ENCODE measurements at regions not wholly inside any gene's neighbourhood (a gene's known extent, or its start where the extent isn't known, plus 50 kb on each side); places are given as distances from the start of the nearest gene placed in this dataset.

DNA sequence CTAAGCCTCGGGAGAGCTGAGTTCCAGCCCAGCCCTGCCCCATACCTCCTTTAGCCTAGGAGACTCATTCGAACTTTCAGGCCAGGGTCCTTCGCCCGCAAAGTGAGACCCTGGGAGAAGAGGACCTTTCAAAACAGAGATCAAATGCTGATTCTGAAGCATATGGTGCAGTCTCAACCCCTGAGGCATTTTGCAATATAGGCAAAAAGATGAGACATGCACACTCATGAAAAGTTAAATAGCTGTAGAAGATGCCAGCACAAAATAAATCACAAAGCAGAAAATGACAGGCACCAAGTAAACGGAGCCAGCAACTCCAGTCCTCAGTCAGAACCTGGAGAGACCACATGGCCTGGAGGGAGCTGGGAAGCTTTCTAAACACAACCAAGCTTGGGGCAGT is 542.7 kb upstream of the RAB6C start:
- DNase-seq (ENCODE audit: low read depth): no peak

- DNase-seq (ENCODE audit: low read depth): no peak
These were observed 541.7 kb upstream of the RAB6C start for GRCh38 chr2:129437725-129438124.

DNA sequence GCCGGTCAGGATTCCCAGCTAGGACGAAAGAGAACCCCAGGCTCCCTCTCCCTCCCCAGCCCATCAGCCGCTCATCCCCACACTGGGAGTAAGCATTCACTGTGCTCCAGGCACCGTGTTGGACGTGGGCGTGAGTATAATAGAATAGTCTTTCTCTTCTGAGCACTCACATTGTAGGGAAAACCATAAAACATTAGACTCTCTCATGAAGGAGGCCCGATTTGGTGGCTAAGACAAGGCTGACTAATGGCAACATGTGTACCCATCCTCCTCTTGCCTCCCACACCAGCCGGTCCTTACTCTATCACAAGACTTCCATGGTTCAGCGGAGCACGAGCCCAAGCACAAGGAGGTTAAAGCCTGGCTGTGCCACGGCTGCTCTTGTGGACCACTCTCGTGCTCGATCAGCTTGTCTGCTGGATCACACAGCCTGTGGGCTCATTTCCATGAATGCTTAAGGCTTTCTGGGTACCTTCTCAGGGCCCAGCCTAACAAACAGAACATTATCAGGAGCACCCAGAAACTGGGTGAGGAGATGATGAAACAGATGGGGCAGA is 540.9 kb upstream of the RAB6C start:
- DNase-seq (ENCODE audit: low read depth): no peak

- no peak for DNase-seq (ENCODE audit: low read depth)
These were observed 539.8 kb upstream of the RAB6C start for GRCh38 chr2:129439406-129440302.

DNA sequence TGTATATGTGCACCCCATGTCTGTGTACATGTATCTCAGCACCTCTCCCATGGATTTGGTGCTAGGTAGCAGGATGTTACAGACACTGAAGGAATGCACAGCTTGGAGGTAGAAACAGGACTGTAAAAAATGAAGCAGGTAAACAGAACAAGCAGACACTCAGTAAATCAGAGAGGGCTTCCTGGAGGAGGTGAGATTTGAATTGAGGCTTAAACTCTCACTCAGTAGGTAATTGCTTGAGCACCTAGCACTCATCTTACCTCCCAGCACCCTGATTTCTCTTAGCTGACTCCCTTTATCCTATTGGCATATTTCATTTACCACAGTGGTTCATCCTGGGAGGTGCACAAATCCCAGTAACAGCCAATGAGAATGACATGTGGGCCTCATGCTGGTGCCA is 537.9 kb upstream of the RAB6C start:
- no peak for DNase-seq (ENCODE audit: low read depth)

DNA sequence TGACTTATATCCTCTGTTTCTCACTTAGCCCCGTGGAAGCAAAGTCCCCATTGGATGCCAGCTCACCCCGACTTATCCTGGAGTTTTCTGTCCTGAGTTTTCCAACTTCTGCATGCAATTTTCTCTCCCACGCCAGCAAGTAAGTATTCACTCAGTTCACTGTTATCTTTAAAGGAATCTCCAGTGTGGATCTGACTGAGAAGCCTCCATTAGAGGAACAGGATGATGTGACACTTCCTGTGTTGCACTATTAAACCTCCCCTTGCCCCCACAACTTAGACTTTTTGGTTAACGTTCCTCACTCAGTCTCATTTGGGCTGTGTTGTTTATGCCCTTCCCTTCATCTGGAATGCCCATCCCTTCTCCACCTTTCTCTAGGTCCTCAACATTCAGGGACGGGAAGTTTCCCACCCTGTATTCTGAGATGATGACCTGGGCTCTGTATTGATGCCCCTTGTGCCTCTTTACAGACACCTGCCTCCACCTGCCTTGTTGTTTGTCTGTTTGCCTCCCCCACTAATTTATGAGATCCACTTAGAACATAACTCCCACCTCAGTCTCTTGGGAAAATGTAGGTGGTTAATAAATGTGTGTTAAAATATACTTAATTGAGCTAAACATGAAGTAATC is 536.1 kb upstream of the RAB6C start:
- no peak for DNase-seq (ENCODE audit: low read depth)

DNA sequence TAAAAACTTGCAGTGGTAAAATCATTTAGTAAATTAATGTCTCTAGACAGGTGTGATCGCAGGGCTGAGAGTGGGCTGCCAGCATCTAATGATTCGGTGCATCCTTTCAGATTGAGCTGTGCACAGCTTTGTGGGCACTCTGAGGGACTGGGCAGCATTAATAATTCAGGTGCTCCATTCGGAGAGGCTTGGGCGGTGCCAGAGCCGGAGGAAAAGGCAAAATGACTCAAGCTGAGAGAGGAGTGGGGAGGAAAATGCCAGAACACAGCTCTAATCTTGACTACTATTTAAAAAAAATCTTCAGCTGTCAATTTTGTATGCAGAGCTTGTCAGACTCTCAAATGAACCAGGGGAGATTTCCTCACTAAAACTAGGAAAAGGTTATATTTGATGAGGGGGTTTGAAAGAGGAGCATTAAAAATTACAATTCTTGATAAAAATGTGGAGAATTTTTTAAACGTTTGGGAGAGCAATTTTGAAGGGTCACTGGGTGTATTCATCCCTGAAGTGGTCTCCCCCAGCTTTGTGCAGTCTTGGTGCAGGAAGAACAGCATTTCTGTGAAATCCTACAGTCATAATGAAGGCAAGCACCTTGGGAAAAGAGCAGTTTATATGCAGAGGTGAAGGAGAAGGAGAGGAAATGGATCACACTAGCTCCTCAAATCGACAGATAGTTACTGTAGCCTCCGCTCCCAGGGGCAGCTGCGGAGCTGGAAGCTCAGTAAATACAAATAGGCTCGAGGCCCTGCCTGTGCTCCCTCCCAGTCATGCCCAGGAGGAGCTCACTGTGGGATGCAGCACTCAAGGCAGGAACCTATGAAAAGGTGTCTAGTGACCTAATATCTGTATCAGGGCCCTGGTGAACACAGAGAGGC is 535.4 kb upstream of the RAB6C start:
- no peak for DNase-seq (ENCODE audit: low read depth)

GRCh38 chr2:129444751-129445150 is 534.7 kb upstream of the RAB6C start:
- DNase-seq (ENCODE audit: low read depth): no peak

DNA sequence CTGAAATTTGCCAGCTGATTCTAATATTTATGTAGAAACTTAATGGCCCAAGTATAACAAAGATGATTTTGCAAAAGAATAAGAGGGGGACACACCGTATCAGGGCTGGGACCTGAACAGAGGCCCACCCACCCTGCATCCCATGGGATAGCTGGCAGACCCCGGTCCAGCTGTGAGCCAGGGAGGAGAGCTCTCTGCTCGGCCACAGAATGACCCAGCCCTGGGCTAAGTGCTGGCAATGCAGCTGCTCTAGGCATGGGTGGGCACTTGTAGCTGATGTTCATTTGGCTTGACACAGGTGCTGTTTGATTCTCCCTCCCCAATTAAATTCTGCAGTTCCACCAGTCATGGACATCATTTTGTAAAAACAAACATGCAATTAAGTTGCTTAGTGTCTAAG is 522.8 kb upstream of the RAB6C start:
- DNase-seq (ENCODE audit: low read depth): no peak

DNA sequence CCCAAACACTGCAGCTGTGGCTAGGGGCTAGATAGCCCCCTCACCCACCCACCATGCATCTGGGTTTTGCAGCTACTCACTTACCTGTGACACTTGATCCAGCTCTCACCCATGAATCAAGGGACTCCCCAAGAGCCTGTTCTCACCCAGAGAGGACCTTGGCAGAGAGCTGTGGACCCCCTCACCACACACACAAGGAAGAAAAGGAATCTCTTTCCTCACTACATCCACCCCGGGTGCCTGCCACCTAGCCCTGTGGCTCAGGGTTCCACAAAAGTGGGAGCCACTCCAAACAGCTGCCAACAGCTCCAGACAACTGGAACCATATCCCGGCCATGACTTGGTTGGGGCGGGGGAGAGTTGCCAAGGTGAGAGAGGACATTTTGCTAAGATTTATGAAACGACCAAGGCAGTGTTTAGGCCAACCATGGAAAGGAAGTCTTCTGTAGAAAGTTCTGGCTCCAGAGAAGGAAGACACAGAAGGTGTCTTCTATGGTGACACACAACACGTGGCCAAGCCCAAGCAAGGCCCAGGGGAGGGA is 522.1 kb upstream of the RAB6C start:
- no peak for DNase-seq (ENCODE audit: low read depth)

DNA sequence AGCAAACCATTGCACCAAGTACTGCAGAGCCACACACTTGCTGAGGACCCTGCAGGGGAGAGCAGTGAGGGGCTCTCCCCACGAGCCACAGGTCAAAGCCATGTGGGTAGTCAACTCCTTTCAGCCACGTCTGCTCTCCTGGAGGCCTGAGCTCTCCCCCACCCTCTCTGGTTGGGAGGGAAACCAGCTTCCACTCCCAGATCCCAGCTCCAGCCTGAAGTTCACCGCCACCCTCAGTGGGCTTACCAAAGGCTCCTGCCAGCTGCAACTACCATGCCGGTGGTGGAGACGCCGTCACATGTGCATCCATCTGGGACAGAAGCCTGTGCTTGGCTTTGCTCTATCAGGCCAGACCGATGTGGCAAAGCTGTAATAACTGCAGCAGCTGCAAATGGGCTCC is 521.5 kb upstream of the RAB6C start:
- DNase-seq (ENCODE audit: low read depth): no peak

GRCh38 chr2:129458436-129458835 is 521.0 kb upstream of the RAB6C start:
- DNase-seq (ENCODE audit: low read depth): no peak

GRCh38 chr2:129459200-129459876 is 520.1 kb upstream of the RAB6C start:
- DNase-seq (ENCODE audit: low read depth): no peak

DNA sequence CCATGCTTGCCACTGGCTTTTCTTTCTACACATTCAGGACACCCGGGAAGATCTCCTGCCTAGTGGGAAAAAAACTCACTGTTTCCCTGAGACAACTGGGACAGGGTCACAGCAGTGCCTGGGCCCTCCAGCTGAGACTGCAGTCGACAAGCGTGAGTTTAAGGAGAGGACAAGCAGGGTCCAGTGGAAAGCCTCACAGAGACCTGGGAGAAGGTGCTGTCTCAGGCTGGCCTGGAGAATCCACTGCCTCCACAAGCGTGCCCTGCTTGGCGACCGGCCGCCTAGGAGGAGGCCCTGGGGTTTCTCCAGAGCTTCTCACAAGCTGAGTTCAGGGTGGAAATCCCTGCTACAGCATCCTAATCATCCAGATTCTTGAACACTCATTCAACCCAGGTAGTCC is 519.6 kb upstream of the RAB6C start:
- DNase-seq (ENCODE audit: low read depth): no peak

DNA sequence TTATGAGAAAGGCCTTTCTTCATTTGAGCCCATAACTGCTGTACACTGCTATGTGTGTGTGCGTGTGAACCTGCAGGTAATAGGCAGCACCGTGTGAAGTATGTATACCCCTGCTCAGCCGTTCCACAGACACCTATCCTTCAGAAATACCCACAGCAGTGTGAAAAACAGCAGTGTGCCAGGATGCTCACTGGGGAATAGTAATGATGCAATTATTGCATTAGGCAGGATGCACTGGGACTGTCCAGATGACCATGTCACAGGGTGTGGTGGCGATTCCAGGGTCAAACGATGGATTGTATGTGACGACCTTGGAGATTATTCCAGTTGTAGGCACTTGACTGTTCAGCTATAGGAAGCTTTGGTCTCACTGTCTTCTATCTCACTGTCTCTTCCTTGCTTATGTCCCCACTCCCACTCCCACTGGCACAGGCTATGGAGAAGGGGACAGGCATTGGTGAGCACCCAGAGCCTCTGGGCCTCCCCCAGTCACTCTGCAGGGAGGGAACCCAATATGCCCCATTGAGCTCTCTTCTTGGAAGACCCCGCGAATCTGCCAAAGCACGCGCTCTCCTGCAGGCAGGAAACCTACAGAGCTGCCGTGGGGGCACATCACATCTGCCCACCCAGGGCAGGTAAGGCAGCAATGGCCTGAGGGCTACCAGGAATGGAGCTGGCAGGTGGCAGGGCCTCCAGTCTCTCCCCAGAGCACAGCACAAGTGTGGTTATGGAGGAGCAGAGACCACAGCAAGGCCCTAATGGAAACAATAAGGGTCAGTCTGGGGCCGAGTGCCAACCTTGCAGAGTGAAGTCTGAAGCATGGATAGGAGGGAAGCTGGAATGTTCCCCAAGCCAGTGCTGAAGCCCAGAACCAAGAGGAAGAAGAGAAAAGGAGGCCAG is 518.9 kb upstream of the RAB6C start:
- DNase-seq (ENCODE audit: low read depth): no peak

DNA sequence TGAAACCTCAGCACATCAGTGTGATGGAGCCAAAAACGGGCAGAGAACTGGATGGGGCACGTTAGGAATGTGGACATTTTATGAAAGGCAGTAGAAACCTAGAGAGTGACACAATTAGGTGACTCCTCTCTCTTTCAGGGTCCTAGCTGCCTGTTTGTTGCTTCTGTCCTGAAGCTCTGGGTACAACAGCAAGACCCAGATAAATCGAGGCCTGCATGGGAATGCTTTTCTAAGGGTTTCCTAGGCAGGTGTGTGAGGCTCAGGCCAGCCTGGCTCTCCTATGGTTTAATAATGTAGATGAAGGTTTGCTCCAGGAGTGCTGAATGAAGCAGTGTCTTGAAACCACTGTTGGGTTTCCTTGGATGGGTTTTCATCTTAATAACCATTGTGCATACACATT is 517.1 kb upstream of the RAB6C start:
- no peak for DNase-seq (ENCODE audit: low read depth)

- DNase-seq (ENCODE audit: low read depth): no peak
These were observed 516.5 kb upstream of the RAB6C start for GRCh38 chr2:129462967-129463366.

DNA sequence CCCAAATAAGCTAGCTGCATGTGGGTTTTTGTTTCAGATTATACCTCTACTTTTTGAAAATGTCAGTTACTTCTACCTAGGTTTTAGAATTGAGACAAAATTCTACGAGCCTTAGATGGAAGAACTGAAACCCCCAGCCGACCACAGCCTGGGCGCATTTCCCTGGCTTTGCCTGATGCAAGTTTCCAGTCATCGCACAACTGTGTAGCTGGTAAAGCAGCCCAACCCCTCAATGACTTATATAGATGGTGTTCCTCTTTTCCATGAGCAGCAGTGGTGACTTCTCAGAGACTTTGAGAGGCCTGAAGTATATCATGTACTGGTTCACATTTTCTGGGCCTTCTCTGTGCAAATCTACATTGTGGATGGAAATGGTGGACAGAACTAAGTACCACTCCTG is 515.4 kb upstream of the RAB6C start:
- DNase-seq (ENCODE audit: low read depth): no peak

DNA sequence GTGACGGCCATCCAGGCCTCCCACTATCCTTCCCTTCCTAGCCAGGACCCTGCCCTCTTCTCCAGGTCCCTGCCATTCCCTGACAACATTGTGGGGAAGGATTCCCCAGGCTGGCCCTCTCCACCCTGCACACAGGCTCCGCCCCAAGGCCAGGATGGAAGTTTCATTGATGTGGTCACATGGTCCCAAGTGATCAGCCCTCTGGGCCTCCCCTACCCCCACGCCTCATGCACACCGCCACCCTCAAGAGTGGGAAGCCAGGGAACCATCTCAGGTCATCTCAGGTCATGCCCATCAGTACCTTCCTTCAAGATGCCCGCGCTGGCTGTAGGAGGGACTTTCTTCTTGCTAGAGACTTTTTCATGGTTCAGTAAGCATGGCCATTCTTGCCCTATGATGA is 514.8 kb upstream of the RAB6C start:
- DNase-seq (ENCODE audit: low read depth): no peak

GRCh38 chr2:129465045-129465444 is 514.4 kb upstream of the RAB6C start:
- DNase-seq (ENCODE audit: low read depth): no peak

GRCh38 chr2:129466389-129466788 is 513.1 kb upstream of the RAB6C start:
- DNase-seq (ENCODE audit: low read depth): no peak

Data from non-pigmented ciliary epithelial cell (primary cell).